Kidney epithelial cell (primary cell): ENCODE measurements at regions not wholly inside any gene's neighbourhood (a gene's known extent, or its start where the extent isn't known, plus 50 kb on each side); places are given as distances from the start of the nearest gene placed in this dataset.

ENCODE experiments used
- DNase-seq: peaks from one replicate; pipeline ENCODE4 v3.0.0-alpha.2; 2010; ENCODE audit warnings: low read depth
- H3K27me3 ChIP-seq: 2 replicates; pipeline ENCODE4 v1.6.0; 2011; ENCODE audit warnings: low read length; ENCODE audit not compliant: control insufficient read depth, insufficient read depth
- H3K36me3 ChIP-seq: 2 replicates; pipeline ENCODE4 v1.5.1; 2011; ENCODE audit warnings: low read length; ENCODE audit not compliant: control insufficient read depth, insufficient read depth
- H3K4me3 ChIP-seq: 2 replicates; pipeline ENCODE4 v1.5.1; 2011; ENCODE audit warnings: low read depth, mild to moderate bottlenecking, control low read depth, low read length
- CTCF ChIP-seq: IDR thresholded peaks from 2 replicates; pipeline ENCODE4 v1.5.1; 2011; ENCODE audit warnings: mild to moderate bottlenecking, moderate library complexity, low read length, control low read depth, inconsistent platforms; ENCODE audit not compliant: insufficient read depth, poor library complexity, severe bottlenecking

- TF ChIP-seq CTCF: no peak
- Histone ChIP-seq H3K27me3 (no peaks in the 10 kb centered on the region), H3K36me3 (no peaks in the 10 kb centered on the region), H3K4me3 (no peak overlapping the region)
- no peak for DNase-seq
These were observed 156.1 kb upstream of the PTPRK start for GRCh38 chr6:128676456-128676855.

- H3K36me3 ChIP-seq: no peaks in the 10 kb centered on the region
- H3K27me3 ChIP-seq: no peaks in the 10 kb centered on the region
- DNase-seq: no peak
- no peak overlapping the region for H3K4me3 ChIP-seq
- no peak for TF ChIP-seq CTCF
These were observed 151.6 kb upstream of the PTPRK start for GRCh38 chr6:128672023-128672422.

GRCh38 chr6:128667339-128667858 lies 147.0 kb upstream of the PTPRK start:
- DNase-seq: no peak

GRCh38 chr6:128666405-128666804 lies 146.0 kb upstream of the PTPRK start:
- Histone ChIP-seq H3K36me3 (no peaks in the 10 kb centered on the region), H3K27me3 (no peaks in the 10 kb centered on the region), H3K4me3 (no peak overlapping the region)
- no peak for TF ChIP-seq CTCF
- DNase-seq: no peak

More at GRCh38 chr6:128667339-128667858, 147.0 kb upstream of the PTPRK start:
- no peak for TF ChIP-seq CTCF
- no peaks in the 10 kb centered on the region for H3K36me3 ChIP-seq
- H3K27me3 ChIP-seq: no peaks in the 10 kb centered on the region
- no peak overlapping the region for H3K4me3 ChIP-seq

GRCh38 chr6:128663238-128663637 lies 142.8 kb upstream of the PTPRK start:
- Histone ChIP-seq H3K27me3 (no peaks in the 10 kb centered on the region), H3K4me3 (no peak overlapping the region), H3K36me3 (no peaks in the 10 kb centered on the region)
- no peak for TF ChIP-seq CTCF
- DNase-seq: no peak

GRCh38 chr6:128659878-128660622 lies 139.7 kb upstream of the PTPRK start:
- H3K27me3 ChIP-seq: no peaks in the 10 kb centered on the region
- no peaks in the 10 kb centered on the region for H3K36me3 ChIP-seq
- TF ChIP-seq CTCF: no peak
- no peak overlapping the region for H3K4me3 ChIP-seq
- no peak for DNase-seq
